HS-5 (cell line): ENCODE measurements at regions not wholly inside any gene's neighbourhood (a gene's known extent, or its start where the extent isn't known, plus 50 kb on each side); places are given as distances from the start of the nearest gene placed in this dataset.
A peak's percentile ranks its signal among the peaks of the same experiment; 100 is the strongest.
"Not testable (repeated sequence)": the region's sequence is repeated elsewhere in the genome, so short reads cannot be mapped to it uniquely, and the experiment has no call there.

ENCODE experiments used
- DNase-seq: peaks from one replicate; pipeline ENCODE4 v3.0.0-alpha.2; 2012; ENCODE audit warnings: low read depth

DNA sequence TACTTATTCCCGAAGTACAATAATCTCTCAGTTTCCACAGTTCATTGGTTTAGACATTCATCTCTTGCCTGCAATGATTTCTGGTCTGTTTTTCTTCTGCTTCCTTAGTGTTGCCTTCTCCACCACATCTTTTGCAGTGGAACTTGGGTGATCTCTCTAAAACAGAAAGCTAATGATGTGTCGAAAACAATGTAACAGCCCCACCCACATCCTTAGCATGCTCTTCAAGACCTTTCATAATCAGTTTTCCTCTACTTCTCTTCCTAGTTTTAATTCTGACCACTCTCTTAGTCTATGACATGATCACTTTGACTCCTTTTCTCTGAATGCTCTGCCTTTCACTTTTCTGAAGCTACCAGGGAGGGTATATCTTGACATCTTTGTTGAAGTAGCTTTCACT is 1007.9 kb upstream of the CITED2 start:
- no peak for DNase-seq

GRCh38 chr6:140380427-140381218 is 1006.2 kb upstream of the CITED2 start:
- DNase-seq = no peak

- no peak for DNase-seq
Measured at GRCh38 chr6:140379919-140380318, 1005.5 kb upstream of the CITED2 start.

- no peak for DNase-seq
Measured at GRCh38 chr6:140376209-140376608, 1001.8 kb upstream of the CITED2 start.

DNA sequence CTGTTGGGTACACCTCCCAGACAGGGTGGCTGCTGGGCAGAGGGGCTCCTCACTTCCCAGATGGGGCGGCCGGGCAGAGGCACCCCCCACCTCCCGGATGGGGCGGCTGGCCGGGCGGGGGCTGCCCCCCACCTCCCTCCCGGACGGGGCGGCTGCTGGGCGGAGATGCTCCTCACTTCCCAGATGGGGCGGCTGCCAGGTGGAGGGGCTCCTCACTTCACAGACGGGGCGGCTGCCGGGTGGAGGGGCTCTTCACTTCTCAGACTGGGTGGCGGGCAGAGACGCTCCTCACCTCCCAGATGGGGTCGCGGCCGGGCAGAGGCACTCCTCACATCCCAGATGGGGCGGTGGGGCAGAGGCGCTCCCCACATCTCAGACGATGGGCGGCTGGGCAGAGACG is 999.3 kb upstream of the CITED2 start:
- DNase-seq = not testable (repeated sequence)

DNA sequence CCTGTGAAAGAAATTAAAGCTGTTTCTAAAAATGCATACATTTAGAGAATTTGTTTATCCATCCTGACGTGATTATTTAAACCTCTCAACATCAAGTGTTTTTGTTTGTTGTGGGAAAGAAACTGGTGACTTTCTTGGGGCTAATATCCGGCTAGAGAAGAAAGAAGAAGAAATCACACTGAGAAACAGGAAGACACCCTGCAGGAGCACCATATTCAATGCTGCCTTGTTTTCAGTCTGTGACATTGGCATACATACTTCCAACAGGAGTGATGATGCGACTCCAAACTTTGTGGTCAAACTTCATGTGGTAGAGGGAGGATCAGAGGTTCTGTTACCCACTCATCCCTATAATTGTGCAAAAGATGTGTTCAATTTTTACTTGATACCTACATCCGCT is 997.6 kb upstream of the CITED2 start:
- DNase-seq = no peak

- no peak for DNase-seq
Measured at GRCh38 chr6:140370976-140371870, 996.8 kb upstream of the CITED2 start.

DNA sequence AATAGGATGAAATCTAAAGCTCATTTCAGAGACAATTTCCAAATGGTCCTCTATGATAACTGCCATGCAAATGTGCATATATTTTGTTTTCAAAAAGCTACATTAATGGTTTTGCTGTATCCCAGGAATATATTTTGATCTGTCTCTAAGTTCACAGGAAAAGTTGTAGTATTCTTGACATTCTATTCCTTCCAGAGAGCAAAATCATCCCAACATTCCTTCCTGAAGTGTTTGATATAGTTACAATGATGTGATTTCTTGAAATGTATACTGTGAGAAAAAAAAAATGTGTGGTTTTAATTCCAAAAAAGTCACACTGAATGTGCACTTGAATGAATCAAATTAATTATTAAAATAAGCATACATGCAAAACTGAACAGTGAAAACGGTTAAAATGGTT is 996.0 kb upstream of the CITED2 start:
- no peak for DNase-seq

GRCh38 chr6:140366991-140367390 is 992.5 kb upstream of the CITED2 start:
- DNase-seq = peak; percentile 51

GRCh38 chr6:140364916-140365315 is 990.5 kb upstream of the CITED2 start:
- DNase-seq = no peak

GRCh38 chr6:140360651-140361050 is 986.2 kb upstream of the CITED2 start:
- DNase-seq = no peak

GRCh38 chr6:140355476-140355875 is 981.0 kb upstream of the CITED2 start:
- no peak for DNase-seq

DNA sequence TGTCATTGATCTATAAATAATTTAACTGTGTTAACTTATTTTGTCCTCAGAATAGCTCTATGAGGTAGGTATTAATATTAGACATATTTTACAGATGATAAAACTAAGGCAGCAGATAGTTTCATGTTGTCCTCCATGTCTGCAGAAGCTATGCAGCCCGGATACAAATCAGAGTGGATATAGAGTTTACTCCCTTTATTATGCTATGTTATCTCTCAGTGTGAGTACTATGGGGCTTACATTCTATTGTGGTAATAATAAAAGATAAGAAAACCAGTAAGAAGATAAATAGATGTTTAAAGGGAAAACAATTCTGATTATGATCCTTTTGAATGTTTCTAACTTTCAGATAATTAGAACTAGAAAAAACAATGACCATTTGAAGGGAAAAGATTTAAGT is 979.8 kb upstream of the CITED2 start:
- DNase-seq = no peak

GRCh38 chr6:140353536-140353935 is 979.1 kb upstream of the CITED2 start:
- DNase-seq = no peak

- DNase-seq = no peak
Measured at GRCh38 chr6:140346428-140346827, 972.0 kb upstream of the CITED2 start.

- DNase-seq = no peak
Measured at GRCh38 chr6:140345935-140346334, 971.5 kb upstream of the CITED2 start.

DNA sequence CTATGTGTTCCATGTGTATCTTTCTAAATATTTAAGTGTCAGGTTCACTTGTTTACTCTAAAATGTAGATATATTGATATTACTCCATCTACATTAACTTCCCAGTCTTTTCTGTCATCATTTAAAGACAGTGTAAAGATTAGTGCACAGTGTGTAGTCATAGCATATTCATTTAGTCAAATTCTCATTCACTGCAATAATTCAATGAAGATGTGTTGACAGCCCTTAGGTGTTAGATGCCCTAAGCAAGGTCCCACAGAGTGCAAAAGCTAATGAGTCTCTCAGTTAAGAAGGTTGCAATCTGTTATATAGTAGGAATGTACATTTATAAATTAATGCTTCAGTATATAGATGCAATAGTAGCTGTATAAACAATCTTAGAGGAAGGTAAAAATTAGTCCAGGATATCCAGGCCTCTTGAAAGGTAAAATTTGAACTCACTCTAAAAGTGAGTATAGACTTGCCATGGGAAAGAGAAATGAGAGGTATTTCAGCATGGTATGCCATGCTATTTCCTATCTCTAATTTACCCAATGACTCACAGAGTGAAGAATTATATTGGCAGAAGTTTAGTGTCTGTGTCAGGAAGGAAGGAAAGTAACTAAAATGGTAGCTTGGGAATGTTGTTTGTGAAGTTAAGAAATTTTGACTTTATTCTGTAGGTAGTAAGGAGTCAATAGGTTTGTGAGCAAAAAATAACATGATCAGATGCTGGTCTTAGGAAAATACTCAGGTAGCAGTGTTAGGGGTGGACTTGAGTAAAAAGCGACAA is 969.9 kb upstream of the CITED2 start:
- DNase-seq = peak; percentile 53

DNA sequence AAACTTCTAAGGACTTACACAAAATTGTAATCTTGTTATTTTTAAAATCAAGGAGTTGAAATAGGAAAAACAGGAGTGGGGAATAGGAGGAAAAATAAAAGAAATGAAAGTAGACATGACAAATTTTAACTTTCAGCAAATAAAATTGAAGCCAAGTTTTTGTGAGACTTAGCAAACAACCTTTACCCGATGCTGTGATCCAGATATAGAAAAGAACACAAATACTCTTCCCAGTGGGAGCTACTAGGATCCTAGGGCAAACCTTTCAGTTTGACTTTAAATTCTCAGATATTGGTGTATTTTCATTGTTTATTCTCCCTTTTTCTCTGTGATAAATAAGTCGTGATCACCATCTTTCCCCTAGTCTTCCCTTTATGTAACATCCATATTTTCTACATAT is 968.7 kb upstream of the CITED2 start:
- DNase-seq = no peak

DNA sequence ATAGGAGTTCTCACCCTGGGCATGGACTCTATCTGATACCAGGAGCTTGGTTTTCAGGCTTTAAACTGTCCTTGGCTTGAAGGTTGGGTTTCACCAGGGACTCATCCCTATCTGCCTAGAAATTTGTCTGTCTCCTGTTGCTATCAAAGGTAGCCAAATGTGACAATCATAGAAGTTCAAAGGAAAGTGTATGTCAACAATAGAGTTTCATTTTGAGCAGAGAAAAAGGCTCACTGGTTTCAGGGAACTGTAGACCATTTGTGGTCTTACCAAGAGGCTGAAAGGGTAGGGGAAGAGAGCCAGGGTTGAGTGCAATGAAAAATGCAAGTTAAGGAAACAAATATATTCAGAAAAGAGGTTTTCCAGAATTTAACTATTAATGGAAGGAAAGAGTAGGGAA is 966.8 kb upstream of the CITED2 start:
- no peak for DNase-seq

DNA sequence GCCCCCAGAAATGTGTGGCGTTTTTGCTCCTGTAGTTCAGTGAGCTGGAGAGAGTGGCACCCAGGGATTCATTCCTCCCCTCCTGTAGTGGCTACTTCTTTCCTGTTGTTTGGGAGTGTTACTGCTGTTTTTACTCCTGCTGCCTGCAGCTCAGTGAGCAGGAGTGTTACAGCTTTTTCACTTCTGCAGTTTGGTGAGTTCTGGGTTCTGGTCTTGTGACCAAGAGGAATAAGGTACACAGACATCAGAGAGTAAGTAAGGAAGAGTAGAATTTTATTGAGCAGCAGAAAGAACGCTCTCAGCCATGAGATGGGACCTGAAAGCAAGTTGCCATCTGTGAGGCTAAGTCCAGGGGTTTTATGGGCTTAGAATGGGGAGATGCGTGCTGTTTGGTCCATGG is 966.3 kb upstream of the CITED2 start:
- no peak for DNase-seq

GRCh38 chr6:140339084-140339483 is 964.6 kb upstream of the CITED2 start:
- DNase-seq = not testable (repeated sequence)

GRCh38 chr6:140321891-140322290 is 947.4 kb upstream of the CITED2 start:
- DNase-seq = no peak
